ENCODE measurements at regions not wholly inside any gene's neighbourhood (a gene's known extent, or its start where the extent isn't known, plus 50 kb on each side); places are given as distances from the start of the nearest gene placed in this dataset.

DNA sequence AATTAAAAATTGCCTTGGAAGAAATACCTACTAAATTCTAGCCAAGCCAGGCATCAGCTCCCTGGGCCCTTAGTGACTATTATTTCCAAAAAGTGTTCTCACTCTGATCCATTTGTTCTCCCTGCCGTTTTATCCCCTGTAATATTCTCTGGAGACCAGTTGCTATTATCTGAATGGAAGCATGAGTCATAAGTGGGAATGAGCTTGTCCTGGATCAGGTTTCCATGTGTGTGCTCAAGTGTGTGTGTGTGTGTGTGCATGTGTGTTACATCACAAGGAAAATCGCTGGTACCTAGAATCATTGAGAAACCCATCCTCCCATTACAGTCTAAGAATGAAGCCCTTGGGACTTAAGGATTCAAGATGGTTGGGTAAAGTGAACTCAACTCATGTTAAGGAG lies 130.3 kb upstream of the CXCR4 start:
- Mint-ChIP-seq H3K36me3 (ENCODE audit: low read depth) (no peaks in the 10 kb centered on the region), H3K27ac (no peak overlapping the region), H3K9me3 (no peaks in the 10 kb centered on the region), H3K4me3 (no peak overlapping the region), H3K27me3 (no peaks in the 10 kb centered on the region), H3K4me1 (ENCODE audit: low read depth) (peaks cover 3% of the 10 kb centered on the region)
- Histone ChIP-seq H3K27ac (ENCODE audit: low read depth in 1 of 2, low read length in 2 of 2) (no peak overlapping the region), H3K9me3 (ENCODE audit: control insufficient read depth in 1 of 2, insufficient read depth in 1 of 2, low read length in 2 of 2) (no peaks in the 10 kb centered on the region), H3K36me3 (ENCODE audit: insufficient read depth, low read length) (no peaks in the 10 kb centered on the region), H3K4me1 (ENCODE audit: insufficient read depth, low read length) (no peaks in the 10 kb centered on the region), H3K4me3 (ENCODE audit: low read length) (no peak overlapping the region), H3K27me3 (ENCODE audit: control insufficient read depth in 1 of 2, insufficient read depth in 2 of 2, low read length in 2 of 2) (no peaks in the 10 kb centered on the region)
- ATAC-seq (ENCODE audit: poor library complexity) = no peak
- DNase-seq = no peak
- POLR2A ChIA-PET = interaction anchor here (1.1 to 1.3 kb wide), 2 partner anchors 112 to 116 kb away, joined by 3 to 4 read pairs; no protein-coding TSS in a partner anchor
- CTCF ChIA-PET = interaction anchor here (0.6 kb wide), 1 partner anchor 193 kb away, joined by 3 read pairs; no protein-coding TSS in a partner anchor
- no peak for TF ChIP-seq CTCF (IDR thresholded peaks at IDR 0.05)
- intact Hi-C loops (cut with DNase I, micrococcal nuclease) = no loop called here

GRCh38 chr2:136247204-136247950 lies 129.4 kb upstream of the CXCR4 start:
- peak in 1 of 14 experiments; percentile 43 for DNase-seq
- no peak for TF ChIP-seq CTCF (IDR thresholded peaks at IDR 0.05)
- H3K4me1 Mint-ChIP-seq (ENCODE audit: low read depth) = peaks cover 8% of the 10 kb centered on the region
- no peak for ATAC-seq (ENCODE audit: poor library complexity)
- no peaks in the 10 kb centered on the region for H3K9me3 Mint-ChIP-seq
- no peak overlapping the region for H3K4me3 Mint-ChIP-seq
- H3K4me3 ChIP-seq (ENCODE audit: low read length) = no peak overlapping the region
- H3K36me3 Mint-ChIP-seq (ENCODE audit: low read depth) = no peaks in the 10 kb centered on the region
- CTCF ChIA-PET = interaction anchor here (0.6 kb wide), 1 partner anchor 192 kb away, joined by 3 read pairs; no protein-coding TSS in a partner anchor
- H3K27ac ChIP-seq (ENCODE audit: low read depth in 1 of 2, low read length in 2 of 2) = no peak overlapping the region
- POLR2A ChIA-PET = interaction anchor here (0.9 to 1.3 kb wide), 3 partner anchors 9 to 115 kb away, joined by 3 to 4 read pairs (median 3); no protein-coding TSS in a partner anchor
- no peaks in the 10 kb centered on the region for H3K27me3 ChIP-seq (ENCODE audit: control insufficient read depth in 1 of 2, insufficient read depth in 2 of 2, low read length in 2 of 2)
- H3K27ac Mint-ChIP-seq = no peak overlapping the region
- H3K27me3 Mint-ChIP-seq = no peaks in the 10 kb centered on the region
- H3K4me1 ChIP-seq (ENCODE audit: insufficient read depth, low read length) = peaks cover 7% of the 10 kb centered on the region
- peaks cover 0 to 5% of the 10 kb centered on the region in 2 experiments for H3K9me3 ChIP-seq (ENCODE audit: control insufficient read depth in 1 of 2, insufficient read depth in 1 of 2, low read length in 2 of 2)
- intact Hi-C loops (cut with DNase I, micrococcal nuclease) = no loop called here
- no peaks in the 10 kb centered on the region for H3K36me3 ChIP-seq (ENCODE audit: insufficient read depth, low read length)

DNA sequence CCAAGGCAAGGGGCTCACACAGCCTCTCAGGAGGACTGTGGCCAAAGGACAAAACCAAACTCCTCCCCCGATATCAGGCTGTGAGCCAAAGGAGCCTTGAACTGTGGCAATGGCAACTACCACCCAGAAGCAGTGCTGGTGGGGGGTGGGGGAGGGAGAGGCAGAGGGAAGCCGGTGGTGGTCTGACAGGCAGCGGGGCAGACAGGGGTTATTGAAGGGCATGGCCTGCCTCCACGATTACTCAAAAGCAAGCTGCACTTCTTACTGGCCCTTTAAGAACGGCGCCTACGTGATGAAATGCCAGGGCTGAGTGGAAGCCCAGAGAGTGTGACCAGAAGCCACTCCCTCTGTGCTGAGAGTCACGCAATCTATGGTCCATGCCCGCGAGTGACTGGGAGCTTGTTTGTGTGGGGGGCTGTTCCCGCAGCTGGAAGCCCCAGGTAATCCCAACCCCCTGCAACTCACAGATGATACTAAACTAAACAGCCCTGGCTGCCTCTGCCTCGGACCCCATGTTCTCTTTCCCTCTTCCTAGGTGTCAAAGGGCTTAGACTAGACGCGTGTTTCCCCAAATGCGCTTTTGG lies 128.2 kb upstream of the CXCR4 start:
- H3K27me3 ChIP-seq (ENCODE audit: control insufficient read depth in 1 of 2, insufficient read depth in 2 of 2, low read length in 2 of 2) = no peaks in the 10 kb centered on the region
- DNase-seq (peak in 2 of 14 experiments; percentile 49 to 58), ATAC-seq (ENCODE audit: poor library complexity) (no peak)
- no peaks in the 10 kb centered on the region for H3K36me3 ChIP-seq (ENCODE audit: insufficient read depth, low read length)
- H3K4me1 Mint-ChIP-seq (ENCODE audit: low read depth) = peaks cover 20% of the 10 kb centered on the region
- no peak overlapping the region for H3K4me3 ChIP-seq (ENCODE audit: low read length)
- H3K4me3 Mint-ChIP-seq = no peak overlapping the region
- no peaks in the 10 kb centered on the region for H3K9me3 Mint-ChIP-seq
- peaks cover 14% of the 10 kb centered on the region for H3K4me1 ChIP-seq (ENCODE audit: insufficient read depth, low read length)
- no peak for TF ChIP-seq CTCF (IDR thresholded peaks at IDR 0.05)
- H3K27me3 Mint-ChIP-seq = no peaks in the 10 kb centered on the region
- H3K36me3 Mint-ChIP-seq (ENCODE audit: low read depth) = no peaks in the 10 kb centered on the region
- CTCF ChIA-PET = no interaction called here
- POLR2A ChIA-PET = no interaction called here
- H3K27ac Mint-ChIP-seq = no peak overlapping the region
- peaks cover 0 to 6% of the 10 kb centered on the region in 2 experiments for H3K9me3 ChIP-seq (ENCODE audit: control insufficient read depth in 1 of 2, insufficient read depth in 1 of 2, low read length in 2 of 2)
- H3K27ac ChIP-seq (ENCODE audit: low read depth in 1 of 2, low read length in 2 of 2) = no peak overlapping the region
- intact Hi-C loops (cut with DNase I, micrococcal nuclease) = no loop called here
